Adrenal gland (tissue), 5 donors: ENCODE measurements at regions not wholly inside any gene's neighbourhood (a gene's known extent, or its start where the extent isn't known, plus 50 kb on each side); places are given as distances from the start of the nearest gene placed in this dataset.

Experiments used
- CTCF ChIP-seq, 6 experiments: fragments of 450-650 bp in 4 of 6; fragments of 200-600 bp in 2 of 6; sonication (generic) in 1 of 6; IDR thresholded peaks; 1 replicate in 5 of 6; 2 replicates in 1 of 6; pipeline versions ENCODE4 v1.5.1 to v1.8.0; 2016 to 2021; ENCODE audit warnings: antibody characterized with exemption in 6 of 6, mild to moderate bottlenecking in 2 of 6, moderate library complexity in 1 of 6
- POLR2A ChIP-seq, 2 donors: fragments of 450-650 bp; IDR thresholded peaks; one replicate each; pipeline ENCODE4 v1.6.1; 2017; ENCODE audit warnings: antibody characterized with exemption in 2 of 2, mild to moderate bottlenecking in 2 of 2, moderate library complexity in 1 of 2
- donor health status: DM: no; HTN: no; CAD: no.

DNA sequence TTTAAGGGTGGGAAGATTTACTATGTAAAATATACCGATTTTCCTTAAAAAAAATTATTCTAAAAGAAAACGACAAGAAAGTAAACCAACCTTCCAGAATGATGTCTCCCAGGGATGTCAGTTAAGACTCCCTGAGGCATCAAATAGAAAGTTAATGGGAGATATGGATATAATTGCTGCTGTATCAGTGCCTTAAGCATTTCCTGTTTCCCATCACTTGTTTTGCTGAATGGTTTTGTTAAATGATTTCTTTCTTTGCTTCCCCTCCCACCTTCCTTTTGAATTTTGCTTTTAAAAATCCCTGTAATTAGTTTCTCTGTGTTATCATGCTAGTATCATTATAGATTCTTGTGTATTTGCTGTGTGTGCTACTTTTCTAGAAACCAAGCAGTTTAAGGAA is 154.3 kb upstream of the CWC22 start:
- TF ChIP-seq CTCF (IDR thresholded peaks at IDR 0.05) (no peak), POLR2A (IDR thresholded peaks at IDR 0.05) (no peak)
